H1 (cell line): ENCODE measurements at regions not wholly inside any gene's neighbourhood (a gene's known extent, or its start where the extent isn't known, plus 50 kb on each side); places are given as distances from the start of the nearest gene placed in this dataset.
"Not testable (repeated sequence)": the region's sequence is repeated elsewhere in the genome, so short reads cannot be mapped to it uniquely, and the experiment has no call there.

Source experiments
- CTCF ChIA-PET: fragments of 300-600 bp; sonication (Branson Sonifier 250); formaldehyde crosslinking; loops from one replicate; lab custom pipeline; 2021; ENCODE audit not compliant: partially characterized antibody; lab: Charles Lee
- POLR2A ChIA-PET: fragments of 300-600 bp; sonication (Branson Sonifier 250); formaldehyde crosslinking; loops from one replicate; lab custom pipeline; 2021; ENCODE audit warnings: inconsistent platforms; ENCODE audit not compliant: partially characterized antibody; lab: Charles Lee
- DNase-seq, 2 experiments: peaks; one replicate each; pipeline versions ENCODE4 v3.0.0 to v3.0.0-alpha.2; 2010 to 2022; ENCODE audit warnings: low spot score in 2 of 2, low read depth in 1 of 2, mixed read lengths in 1 of 2
- FAIRE-seq: peaks from 2 replicates; lab custom pipeline; 2011; peaks lifted over from hg19 to GRCh38; lab: Jason Lieb, UNC
- H2AFZ ChIP-seq: 2 replicates; pipeline ENCODE4 v1.8.1; 2012; ENCODE audit warnings: low read length, inconsistent platforms
- H2AK5ac ChIP-seq: 2 replicates; pipeline ENCODE4 v1.6.1; 2013; ENCODE audit warnings: low read depth, low read length
- H2BK120ac ChIP-seq: replicated peaks from 2 replicates; pipeline ENCODE3; 2013; ENCODE audit warnings: low read depth, low read length, inconsistent platforms
- H2BK12ac ChIP-seq: 2 replicates; pipeline ENCODE4 v1.6.1; 2013; ENCODE audit warnings: low read depth, low read length
- H2BK15ac ChIP-seq: 2 replicates; pipeline ENCODE4 v1.6.1; 2013; ENCODE audit warnings: low read length
- H2BK20ac ChIP-seq: 2 replicates; pipeline ENCODE4 v1.6.1; 2013; ENCODE audit warnings: low read length
- H2BK5ac ChIP-seq: 2 replicates; pipeline ENCODE4 v1.6.1; 2013; ENCODE audit warnings: low read depth, low read length
- H3K14ac ChIP-seq: 2 replicates; pipeline ENCODE4 v1.6.1; 2013; ENCODE audit warnings: inconsistent platforms; ENCODE audit not compliant: insufficient read length
- H3K18ac ChIP-seq: 2 replicates; pipeline ENCODE4 v1.6.1; 2013; ENCODE audit warnings: low read length; ENCODE audit errors: extremely low read depth
- H3K23ac ChIP-seq: 2 replicates; pipeline ENCODE4 v1.6.1; 2013; ENCODE audit warnings: inconsistent platforms; ENCODE audit not compliant: insufficient read length
- H3K23me2 ChIP-seq: 2 replicates; pipeline ENCODE4 v1.6.1; 2013; ENCODE audit warnings: low read depth, low read length
- H3K27ac ChIP-seq: 2 replicates; pipeline ENCODE4 v1.6.1; 2011; ENCODE audit warnings: low read depth, low read length, inconsistent platforms
- H3K27me3 ChIP-seq, 4 experiments: replicated peaks in 1 of 4; 1 replicate in 1 of 4; 2 replicates in 3 of 4; pipeline versions ENCODE4 v1.6.1 to v1.8.1; 2011 to 2013; ENCODE audit warnings: low read length in 3 of 4, mild to moderate bottlenecking in 3 of 4, inconsistent platforms in 2 of 4, mixed read lengths in 2 of 4, moderate library complexity in 1 of 4; ENCODE audit not compliant: control insufficient read depth in 3 of 4, insufficient read depth in 3 of 4; ENCODE audit errors: extremely low read depth in 1 of 4
- H3K36me3 ChIP-seq, 4 experiments: 2 replicates each; pipeline versions ENCODE4 v1.6.1 to v1.8.1; 2011 to 2013; ENCODE audit warnings: mild to moderate bottlenecking in 4 of 4, low read length in 3 of 4, moderate library complexity in 2 of 4, control low read depth in 1 of 4, inconsistent platforms in 1 of 4; ENCODE audit not compliant: insufficient read depth in 4 of 4, control insufficient read depth in 2 of 4
- H3K4ac ChIP-seq: replicated peaks from 2 replicates; pipeline ENCODE3; 2013; ENCODE audit warnings: low read length, low read depth, mixed read lengths, inconsistent platforms; ENCODE audit not compliant: insufficient read length
- H3K4me1 ChIP-seq, 4 experiments: replicated peaks in 1 of 4; 1 replicate in 1 of 4; 2 replicates in 3 of 4; pipeline versions ENCODE4 v1.6.1 to v1.8.1; 2011 to 2013; ENCODE audit warnings: low read length in 3 of 4, inconsistent platforms in 2 of 4, mixed read lengths in 1 of 4; ENCODE audit not compliant: insufficient read depth in 4 of 4, control insufficient read depth in 3 of 4
- H3K4me2 ChIP-seq, 2 experiments: 2 replicates each; pipeline versions ENCODE4 v1.6.1 to v1.8.1; 2011 to 2013; ENCODE audit warnings: low read depth in 2 of 2, low read length in 2 of 2, control low read depth in 1 of 2, inconsistent platforms in 1 of 2, mild to moderate bottlenecking in 1 of 2; ENCODE audit not compliant: insufficient read depth in 1 of 2
- H3K4me3 ChIP-seq, 4 experiments: fragments of 200-600, 300-600 bp in 1 of 4; sonication (generic), shearing (Covaris generic), sonication (Bioruptor Twin) in 1 of 4; 2 replicates each; pipeline versions ENCODE4 v1.5.1 to v1.8.1; 2011 to 2016; ENCODE audit warnings: low read length in 4 of 4, low read depth in 3 of 4, control low read depth in 2 of 4, inconsistent platforms in 2 of 4, mild to moderate bottlenecking in 2 of 4, mixed read lengths in 1 of 4, moderate library complexity in 1 of 4; ENCODE audit not compliant: insufficient read depth in 2 of 4; ENCODE audit errors: extremely low read depth in 1 of 4
- H3K56ac ChIP-seq: replicated peaks from 2 replicates; pipeline ENCODE3; 2013; ENCODE audit warnings: low read depth, mild to moderate bottlenecking, mixed read lengths, low read length, inconsistent platforms; ENCODE audit not compliant: insufficient read length
- H3K79me1 ChIP-seq: 2 replicates; pipeline ENCODE4 v1.6.1; 2013; ENCODE audit warnings: low read depth, low read length, control low read depth
- H3K79me2 ChIP-seq, 2 experiments: 2 replicates each; pipeline versions ENCODE4 v1.6.1 to v1.8.1; 2012 to 2013; ENCODE audit warnings: low read length in 2 of 2, mild to moderate bottlenecking in 2 of 2, inconsistent platforms in 1 of 2; ENCODE audit not compliant: insufficient read depth in 2 of 2, control insufficient read depth in 1 of 2
- H3K9ac ChIP-seq, 4 experiments: replicated peaks in 1 of 4; 1 replicate in 1 of 4; 2 replicates in 3 of 4; pipeline versions ENCODE4 v1.6.1 to v1.8.1; 2011 to 2013; ENCODE audit warnings: low read depth in 3 of 4, low read length in 3 of 4, control low read depth in 2 of 4, mild to moderate bottlenecking in 2 of 4, moderate library complexity in 2 of 4, inconsistent platforms in 1 of 4; ENCODE audit errors: extremely low read depth in 1 of 4
- H3K9me3 ChIP-seq, 2 experiments: 2 replicates each; pipeline versions ENCODE4 v1.6.1 to v1.8.1; 2012 to 2013; ENCODE audit warnings: mild to moderate bottlenecking in 2 of 2, moderate library complexity in 2 of 2, control low read depth in 1 of 2, inconsistent platforms in 1 of 2, low read depth in 1 of 2, low read length in 1 of 2, mixed read lengths in 1 of 2; ENCODE audit not compliant: insufficient read depth in 2 of 2
- H4K20me1 ChIP-seq, 2 experiments: replicated peaks in 1 of 2; 2 replicates each; pipeline versions ENCODE3 to v1.8.1; 2011 to 2013; ENCODE audit warnings: inconsistent platforms in 2 of 2, low read length in 2 of 2, mild to moderate bottlenecking in 1 of 2; ENCODE audit not compliant: insufficient read depth in 2 of 2, control insufficient read depth in 1 of 2
- H4K5ac ChIP-seq: 2 replicates; pipeline ENCODE4 v1.6.1; 2013; ENCODE audit warnings: low read length, low read depth, mixed read lengths, inconsistent platforms; ENCODE audit not compliant: insufficient read length
- H4K8ac ChIP-seq: 2 replicates; pipeline ENCODE4 v1.8.0; 2013; ENCODE audit warnings: mild to moderate bottlenecking, moderate library complexity, low read length, inconsistent platforms; ENCODE audit not compliant: insufficient read depth; ENCODE audit errors: extremely low read depth
- H4K91ac ChIP-seq: replicated peaks from 2 replicates; pipeline ENCODE3; 2013; ENCODE audit warnings: low read length, mixed read lengths, inconsistent platforms; ENCODE audit not compliant: insufficient read length
- CHD2 ChIP-seq: IDR thresholded peaks from 2 replicates; pipeline ENCODE4 v1.6.1; 2012; ENCODE audit warnings: low read length, improper control_type of control experiment
- EGR1 ChIP-seq: IDR thresholded peaks from 2 replicates; pipeline ENCODE4 v1.6.1; 2011; ENCODE audit warnings: low read depth, low read length, borderline replicate concordance
- RBBP5 ChIP-seq: IDR thresholded peaks from 2 replicates; pipeline ENCODE4 v1.7.1; 2012; ENCODE audit warnings: low read depth, mild to moderate bottlenecking, inconsistent platforms, low read length, moderate library complexity, borderline replicate concordance
- SP2 ChIP-seq: IDR thresholded peaks from 2 replicates; pipeline ENCODE4 v1.6.1; 2012; ENCODE audit warnings: mild to moderate bottlenecking, low read length, inconsistent platforms
- WGBS, 2 experiments: shearing (Covaris generic) in 1 of 2; methylation state at CpG; one replicate each; pipeline versions ENCODE4 v1.1.6 to v1.1.7; 2013 to 2015; ENCODE audit warnings: low lambda C conversion rate in 2 of 2, mixed read lengths in 2 of 2, inconsistent platforms in 1 of 2, low coverage in 1 of 2, missing lambda C conversion rate in 1 of 2; ENCODE audit not compliant: insufficient replicate concordance in 2 of 2, insufficient coverage in 1 of 2, insufficient read length in 1 of 2; ENCODE audit errors: extremely low coverage in 1 of 2, missing lambda C conversion rate in 1 of 2; 5-methylcytosine and 5-hydroxymethylcytosine counted together
- TF ChIP-seq, protein P1 (sequence below): IDR thresholded peaks from 2 replicates; pipeline ENCODE4 v1.6.1; 2012; ENCODE audit warnings: inconsistent platforms

- TF ChIP-seq SP2 (no peak), CHD2 (no peak), RBBP5 (no peak), EGR1 (no peak)
- TF ChIP-seq, protein P1, sequence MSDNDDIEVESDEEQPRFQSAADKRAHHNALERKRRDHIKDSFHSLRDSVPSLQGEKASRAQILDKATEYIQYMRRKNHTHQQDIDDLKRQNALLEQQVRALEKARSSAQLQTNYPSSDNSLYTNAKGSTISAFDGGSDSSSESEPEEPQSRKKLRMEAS = no peak
Observed at GRCh38 chr20:22966787-22967464, 68.2 kb upstream of the SSTR4 start (continued).

GRCh38 chr20:22967706-22968105 is 67.4 kb upstream of the SSTR4 start:
- H3K4me1 ChIP-seq, H3K56ac ChIP-seq, H3K9me3 ChIP-seq, H3K27me3 ChIP-seq, H2AFZ ChIP-seq, H3K79me1 ChIP-seq, H3K9ac ChIP-seq, H4K20me1 ChIP-seq, H3K23ac ChIP-seq, H2BK12ac ChIP-seq, DNase-seq, H2BK15ac ChIP-seq, H3K14ac ChIP-seq, H3K27ac ChIP-seq, H3K4me3 ChIP-seq, H2BK5ac ChIP-seq, FAIRE-seq, H4K91ac ChIP-seq, H3K4ac ChIP-seq, H4K8ac ChIP-seq, H3K36me3 ChIP-seq, H3K18ac ChIP-seq, H3K4me2 ChIP-seq, H2AK5ac ChIP-seq, H2BK120ac ChIP-seq, H2BK20ac ChIP-seq, H3K23me2 ChIP-seq, H4K5ac ChIP-seq, H3K79me2 ChIP-seq, POLR2A ChIA-PET: not testable (repeated sequence)
- CTCF ChIA-PET = interaction anchor here (0.6 to 1.6 kb wide), 2 partner anchors 115 to 116 kb away, joined by 3 to 5 read pairs; no protein-coding TSS in a partner anchor
- WGBS, 2 experiments = 87% methylated on average over 2 of the region's 2 CpGs; no CpG with 5 or more reads in 1 of the 2 experiments
